RWPE2 (cell line): ENCODE measurements at regions not wholly inside any gene's neighbourhood (a gene's known extent, or its start where the extent isn't known, plus 50 kb on each side); places are given as distances from the start of the nearest gene placed in this dataset.
A peak's percentile ranks its signal among the peaks of the same experiment; 100 is the strongest.

ENCODE experiments used
- ATAC-seq: fragments of 200-7000 bp; cut with Tn5 transposase; 3 replicates; pipeline ENCODE4 v1.9.1; 2021; ENCODE audit warnings: low read depth
- DNase-seq: peaks from one replicate; pipeline ENCODE4 v3.0.0-alpha.2; 2020; ENCODE audit warnings: low spot score
- H3K27ac ChIP-seq: fragments of 450-650 bp; 2 replicates; pipeline ENCODE4 v1.5.1; 2017; ENCODE audit warnings: mild to moderate bottlenecking; ENCODE audit not compliant: poor library complexity, severe bottlenecking
- H3K27me3 ChIP-seq: fragments of 250-450 bp; sonication (Bioruptor Pico); 2 replicates; pipeline ENCODE4 v1.5.1; 2021; ENCODE audit warnings: mild to moderate bottlenecking, moderate library complexity; ENCODE audit not compliant: insufficient read depth, poor library complexity, severe bottlenecking
- H3K36me3 ChIP-seq: fragments of 250-450 bp; sonication (Bioruptor Pico); 2 replicates; pipeline ENCODE4 v1.5.1; 2020; ENCODE audit warnings: low read depth, mild to moderate bottlenecking, moderate library complexity
- H3K4me1 ChIP-seq: fragments of 250-450 bp; sonication (Bioruptor Pico); 2 replicates; pipeline ENCODE4 v1.5.1; 2021; ENCODE audit warnings: mild to moderate bottlenecking, moderate library complexity; ENCODE audit not compliant: insufficient read depth, poor library complexity, severe bottlenecking
- H3K4me3 ChIP-seq: fragments of 250-450 bp; sonication (Bioruptor Pico); 2 replicates; pipeline ENCODE4 v1.5.1; 2021; ENCODE audit warnings: mild to moderate bottlenecking, moderate library complexity; ENCODE audit not compliant: severe bottlenecking
- H3K9me3 ChIP-seq: fragments of 250-450 bp; sonication (Bioruptor Pico); 2 replicates; pipeline ENCODE4 v1.5.1; 2021; ENCODE audit warnings: mild to moderate bottlenecking, moderate library complexity; ENCODE audit not compliant: severe bottlenecking
- CTCF ChIP-seq: fragments of 450-650 bp; IDR thresholded peaks from one replicate; pipeline ENCODE4 v1.5.1; 2017; ENCODE audit warnings: mild to moderate bottlenecking, moderate library complexity; ENCODE audit not compliant: poor library complexity, severe bottlenecking

- Histone ChIP-seq H3K9me3 (no peaks in the 10 kb centered on the region), H3K36me3 (no peaks in the 10 kb centered on the region), H3K27ac (no peak overlapping the region), H3K27me3 (no peaks in the 10 kb centered on the region), H3K4me3 (no peak overlapping the region), H3K4me1 (peaks cover 8% of the 10 kb centered on the region)
- no peak for TF ChIP-seq CTCF
- DNase-seq: no peak
- ATAC-seq: no peak
Measured at GRCh38 chr5:98206566-98206965, 566.9 kb upstream of the RGMB start.

GRCh38 chr5:98209418-98209817, 564.0 kb upstream of the RGMB start:
- H3K27me3 ChIP-seq: no peaks in the 10 kb centered on the region
- DNase-seq (no peak), ATAC-seq (no peak)
- no peak overlapping the region for H3K27ac ChIP-seq
- H3K4me3 ChIP-seq: no peak overlapping the region
- no peaks in the 10 kb centered on the region for H3K36me3 ChIP-seq
- H3K4me1 ChIP-seq: peaks cover 15% of the 10 kb centered on the region
- no peak for TF ChIP-seq CTCF
- no peaks in the 10 kb centered on the region for H3K9me3 ChIP-seq

GRCh38 chr5:98214240-98215051, 559.0 kb upstream of the RGMB start:
- Histone ChIP-seq H3K36me3 (0 out of 2 replicates have a peak, but pooled peaks cover 3% of the 10 kb centered on the region), H3K27me3 (no peaks in the 10 kb centered on the region), H3K9me3 (no peaks in the 10 kb centered on the region), H3K4me3 (no peak overlapping the region), H3K4me1 (peaks cover 20% of the 10 kb centered on the region), H3K27ac (peak overlapping the region; percentile 23)
- DNase-seq (no peak), ATAC-seq (peak; percentile 84)
- TF ChIP-seq CTCF: no peak

- Histone ChIP-seq H3K4me3 (no peak overlapping the region), H3K27ac (no peak overlapping the region), H3K4me1 (peaks cover 20% of the 10 kb centered on the region), H3K36me3 (0 out of 2 replicates have a peak, but pooled peaks cover 3% of the 10 kb centered on the region), H3K9me3 (no peaks in the 10 kb centered on the region), H3K27me3 (no peaks in the 10 kb centered on the region)
- no peak for DNase-seq
- no peak for ATAC-seq
- no peak for TF ChIP-seq CTCF
Measured at GRCh38 chr5:98217138-98217537, 556.3 kb upstream of the RGMB start.

GRCh38 chr5:98218838-98219237, 554.6 kb upstream of the RGMB start:
- no peak for TF ChIP-seq CTCF
- ATAC-seq: no peak
- Histone ChIP-seq H3K36me3 (0 out of 2 replicates have a peak, but pooled peaks cover 3% of the 10 kb centered on the region), H3K27me3 (no peaks in the 10 kb centered on the region), H3K4me3 (no peak overlapping the region), H3K27ac (no peak overlapping the region), H3K9me3 (no peaks in the 10 kb centered on the region), H3K4me1 (peaks cover 19% of the 10 kb centered on the region)
- no peak for DNase-seq
